G401.6 (cell line): ENCODE measurements at regions not wholly inside any gene's neighbourhood (a gene's known extent, or its start where the extent isn't known, plus 50 kb on each side); places are given as distances from the start of the nearest gene placed in this dataset.

ENCODE experiments used
- FAIRE-seq: peaks from 2 replicates; lab custom pipeline; 2012; peaks lifted over from hg19 to GRCh38; lab: Jason Lieb, UNC

DNA sequence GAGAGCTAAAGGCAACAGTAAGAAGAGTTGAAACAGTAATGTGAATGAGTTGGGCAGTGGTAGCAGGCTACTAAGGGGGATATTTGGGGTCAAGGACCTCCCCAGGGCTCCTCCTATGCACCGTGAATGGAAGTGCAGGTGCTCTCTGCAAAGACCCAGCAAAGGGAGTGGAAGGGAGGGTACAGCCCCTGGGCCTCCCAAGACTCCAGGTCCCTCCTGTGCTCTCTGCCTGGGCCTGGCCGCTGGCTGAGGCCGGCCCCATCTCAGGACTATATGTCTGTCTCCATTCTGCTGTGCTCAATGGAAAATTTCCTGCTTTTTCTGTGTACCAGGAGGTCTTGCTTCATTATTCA, 372.1 kb upstream of the MKI67 start:
- FAIRE-seq: no peak

DNA sequence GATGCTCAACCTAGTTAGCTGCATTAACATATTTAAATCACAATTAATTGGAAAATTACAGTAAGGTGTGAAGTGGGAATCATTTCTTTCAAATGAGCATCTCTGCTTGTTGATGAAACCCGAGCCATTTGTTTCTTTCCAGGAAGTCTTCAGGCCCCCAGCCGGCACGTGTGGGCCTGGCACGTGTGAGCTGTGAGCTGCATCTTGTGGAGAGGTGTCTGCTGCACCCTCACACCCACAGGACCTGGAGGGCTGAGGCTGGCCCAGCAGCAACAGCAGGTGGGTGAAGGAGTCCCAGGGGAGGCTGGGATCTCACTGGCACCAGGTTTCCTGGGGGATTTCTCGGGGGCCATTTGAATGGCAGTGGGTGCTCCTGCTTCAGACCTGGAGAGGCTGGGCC, 372.5 kb upstream of the MKI67 start:
- FAIRE-seq: no peak

DNA sequence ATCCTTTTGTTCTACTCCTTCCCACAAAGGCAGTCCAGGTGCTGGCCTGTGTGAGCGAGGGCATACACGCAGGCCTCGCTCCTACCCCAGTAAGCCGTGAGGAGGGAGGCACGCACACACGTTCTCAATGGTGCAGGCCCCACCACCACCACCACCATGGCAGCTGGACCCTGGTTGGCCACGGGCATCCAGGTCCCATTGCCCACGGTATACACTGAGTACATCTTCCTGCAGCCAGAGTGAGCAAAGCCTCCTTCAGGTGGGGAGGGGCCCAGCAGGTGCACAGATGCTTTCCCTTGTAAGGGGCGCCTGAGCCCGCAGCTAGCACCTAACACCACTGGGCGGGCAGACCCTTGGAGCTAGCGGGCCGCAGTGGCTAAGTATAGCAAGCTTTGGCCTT, 373.3 kb upstream of the MKI67 start:
- FAIRE-seq: no peak

GRCh38 chr10:128499956-128500355, 373.7 kb upstream of the MKI67 start:
- no peak for FAIRE-seq

DNA sequence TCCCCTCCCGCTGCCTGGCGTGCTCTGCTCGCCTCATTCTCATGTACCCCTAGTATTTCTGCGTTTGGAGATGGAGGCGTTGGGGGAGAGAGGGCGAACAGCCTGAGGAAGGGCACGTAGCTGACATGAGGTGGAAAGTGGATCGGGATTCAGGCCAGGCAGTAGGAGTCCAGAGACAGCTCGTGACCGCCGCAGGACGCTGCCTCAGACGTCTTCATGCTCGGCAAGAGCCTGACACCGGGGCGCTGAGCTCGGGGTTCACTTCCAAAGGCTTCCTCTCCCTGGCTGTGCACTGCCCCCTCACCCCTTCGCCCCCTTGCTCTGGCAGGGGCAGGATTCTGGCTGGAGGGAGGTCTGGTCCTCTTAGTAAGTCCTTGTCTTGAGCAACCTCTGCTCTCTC, 374.4 kb upstream of the MKI67 start:
- FAIRE-seq: no peak

GRCh38 chr10:128505346-128505745, 379.1 kb upstream of the MKI67 start:
- no peak for FAIRE-seq

GRCh38 chr10:128506423-128506822, 380.2 kb upstream of the MKI67 start:
- FAIRE-seq: no peak

DNA sequence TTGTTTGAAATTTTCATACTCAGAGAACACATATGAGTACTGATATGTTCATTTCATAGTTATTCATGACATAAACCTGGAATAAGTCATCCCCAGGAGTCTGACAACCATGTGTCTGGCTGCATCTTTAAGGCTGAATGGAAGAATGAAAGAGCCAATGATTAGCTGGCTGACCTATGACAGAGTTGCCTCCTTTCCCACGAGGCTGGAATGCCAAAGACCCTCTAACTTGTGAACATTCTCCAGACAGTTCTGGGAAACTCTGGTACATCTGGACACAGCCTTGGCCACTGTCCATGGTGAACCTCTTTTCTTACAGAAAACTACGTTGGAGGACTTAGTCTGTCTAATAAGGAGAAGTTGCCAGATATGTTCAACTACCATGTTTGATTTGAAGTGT, 380.8 kb upstream of the MKI67 start:
- FAIRE-seq: no peak

- no peak for FAIRE-seq
Measured at GRCh38 chr10:128511284-128511683, 385.1 kb upstream of the MKI67 start.

GRCh38 chr10:128512767-128513166, 386.5 kb upstream of the MKI67 start:
- no peak for FAIRE-seq

DNA sequence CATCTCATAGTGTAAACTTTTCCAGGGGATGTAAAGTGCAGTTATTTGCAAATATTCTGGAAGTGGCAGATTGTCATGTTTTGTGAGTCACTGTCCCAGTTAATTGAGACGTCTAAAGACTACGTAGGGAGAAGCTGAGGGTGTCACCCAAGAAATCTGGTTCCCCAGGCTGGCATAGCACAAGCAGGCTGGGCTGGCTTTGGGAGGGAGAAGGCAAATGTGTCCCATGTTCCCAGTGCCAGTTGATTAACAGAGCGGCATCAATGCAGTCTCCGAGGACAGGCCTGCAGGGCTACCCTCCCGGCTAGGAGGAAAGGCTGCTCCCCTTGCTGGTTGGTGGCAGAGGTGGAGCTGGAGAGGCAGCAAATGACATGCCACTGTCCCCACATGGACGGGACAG, 388.3 kb upstream of the MKI67 start:
- no peak for FAIRE-seq

DNA sequence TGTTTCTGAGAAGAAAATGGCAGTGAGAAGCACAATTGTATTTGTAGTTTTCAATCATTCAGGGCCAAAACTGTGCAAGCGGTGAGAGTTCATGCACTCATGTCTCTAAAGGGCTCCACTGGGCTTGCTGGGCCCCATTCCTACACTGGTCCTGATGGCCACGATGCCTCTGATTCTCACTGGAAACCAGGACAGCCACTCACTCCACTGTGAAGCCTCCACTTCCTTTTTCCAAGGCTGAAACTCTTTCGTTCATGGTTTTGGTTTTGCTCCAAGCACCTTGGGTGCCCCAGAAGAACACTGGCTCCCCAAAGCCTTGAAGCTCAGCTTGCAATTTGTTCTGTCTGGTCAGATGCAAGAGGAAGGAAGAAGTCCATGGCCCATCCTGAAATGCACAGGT, 390.0 kb upstream of the MKI67 start:
- no peak for FAIRE-seq

GRCh38 chr10:128517167-128517566, 390.9 kb upstream of the MKI67 start:
- FAIRE-seq: no peak

DNA sequence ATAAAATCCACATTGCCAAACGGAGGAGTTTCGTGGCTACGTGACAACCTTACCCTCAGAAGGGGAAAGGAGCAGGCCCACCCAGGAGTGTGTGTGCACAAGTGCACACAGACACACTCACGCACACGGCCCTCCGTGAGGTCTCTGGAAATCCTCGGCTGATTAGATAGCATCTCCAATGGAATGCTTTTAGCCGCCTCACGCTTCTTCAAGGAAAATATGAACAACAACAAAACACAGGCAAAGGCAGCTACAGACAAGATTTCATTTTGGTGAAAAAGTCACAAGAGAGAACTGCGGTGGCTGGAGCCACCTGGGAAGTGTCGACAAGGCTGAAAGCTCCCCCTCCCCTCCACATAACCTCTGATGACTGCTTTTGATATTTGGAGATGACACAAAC, 391.8 kb upstream of the MKI67 start:
- FAIRE-seq: no peak

GRCh38 chr10:128519581-128519980, 393.4 kb upstream of the MKI67 start:
- FAIRE-seq: no peak

GRCh38 chr10:128520211-128520815, 394.1 kb upstream of the MKI67 start:
- FAIRE-seq: no peak

DNA sequence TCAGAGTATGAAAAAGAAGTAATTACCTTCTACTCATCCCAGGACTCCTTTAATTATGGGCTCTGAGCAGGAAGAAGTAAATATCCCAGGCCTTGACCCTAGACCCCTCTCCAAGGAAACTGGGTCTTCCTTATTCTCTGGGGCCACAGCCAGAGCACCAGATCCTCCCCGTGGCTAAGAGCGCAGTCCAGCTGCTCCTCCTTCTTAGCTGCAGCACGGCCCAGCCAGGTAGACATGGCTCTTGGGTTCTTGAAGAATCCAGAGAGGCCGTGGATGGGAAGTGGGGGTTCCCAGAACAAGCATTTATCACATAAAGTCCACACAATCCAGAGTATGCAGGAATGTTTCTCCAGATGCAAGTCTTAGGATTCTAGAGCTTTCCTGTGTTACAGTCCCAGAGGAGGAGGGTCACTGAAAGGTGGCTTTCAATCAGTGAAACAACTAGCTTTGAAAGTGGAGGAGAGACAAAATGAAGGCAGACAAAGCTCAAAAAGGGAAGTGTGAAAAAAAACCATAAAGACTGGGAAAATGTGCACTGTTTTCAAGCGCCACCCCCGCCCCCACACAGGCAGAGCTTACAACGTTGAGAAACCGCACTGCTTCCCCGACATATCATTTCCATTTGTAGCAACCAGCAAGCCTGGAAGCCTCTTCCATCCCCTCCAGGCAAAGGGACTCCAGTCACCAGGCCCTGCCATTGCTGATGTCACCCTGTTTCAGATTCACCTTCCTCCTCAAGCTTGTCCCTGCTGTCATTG, 396.5 kb upstream of the MKI67 start:
- no peak for FAIRE-seq

DNA sequence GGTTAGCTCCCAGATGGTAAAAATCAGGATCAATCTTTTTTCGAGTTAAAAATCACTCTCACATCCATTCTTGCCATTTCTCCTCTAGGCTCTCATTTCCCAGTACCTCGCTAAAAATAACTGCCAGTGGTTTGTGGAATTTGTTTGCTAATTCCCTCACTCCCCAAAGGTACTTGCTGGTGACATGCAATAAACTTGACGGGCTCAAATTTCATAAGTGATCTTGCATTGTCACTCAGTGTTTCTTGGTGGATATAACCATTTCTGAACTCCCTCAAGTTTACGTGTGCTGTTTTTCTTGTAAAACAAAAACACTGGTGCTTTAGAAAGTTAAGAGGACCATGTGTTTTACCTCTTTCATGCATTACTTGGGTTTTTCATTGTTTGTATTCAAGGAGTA, 399.2 kb upstream of the MKI67 start:
- FAIRE-seq: no peak

- no peak for FAIRE-seq
Measured at GRCh38 chr10:128525936-128526335, 399.7 kb upstream of the MKI67 start.

DNA sequence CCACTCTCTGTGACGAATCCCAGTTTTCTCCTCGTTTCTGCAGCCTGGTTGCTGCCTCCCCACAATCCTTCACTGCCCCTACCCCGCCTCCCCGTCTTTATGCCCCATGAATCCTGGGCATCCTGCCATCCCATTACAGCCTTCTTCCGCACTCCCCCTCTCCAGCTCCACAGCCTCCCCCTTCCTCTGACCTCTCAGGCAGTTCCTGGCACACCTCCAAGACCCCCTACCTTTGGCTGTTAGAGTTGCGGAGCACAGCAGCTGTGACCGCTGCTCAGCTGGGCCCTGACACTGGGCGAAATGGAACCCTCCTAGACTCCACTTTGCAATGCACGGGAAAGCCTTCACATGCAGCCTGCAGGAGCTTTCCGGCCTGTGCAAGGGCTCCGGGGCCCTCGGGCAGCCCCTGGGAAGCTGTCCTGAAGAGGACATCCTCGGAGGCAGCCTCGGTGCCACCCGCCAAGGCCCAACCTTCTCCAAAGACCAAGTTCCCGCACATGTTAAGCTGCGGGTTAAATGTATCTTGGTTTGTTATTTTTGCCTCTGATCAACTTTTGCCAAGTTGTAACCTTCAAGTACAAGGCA, 400.7 kb upstream of the MKI67 start:
- no peak for FAIRE-seq

DNA sequence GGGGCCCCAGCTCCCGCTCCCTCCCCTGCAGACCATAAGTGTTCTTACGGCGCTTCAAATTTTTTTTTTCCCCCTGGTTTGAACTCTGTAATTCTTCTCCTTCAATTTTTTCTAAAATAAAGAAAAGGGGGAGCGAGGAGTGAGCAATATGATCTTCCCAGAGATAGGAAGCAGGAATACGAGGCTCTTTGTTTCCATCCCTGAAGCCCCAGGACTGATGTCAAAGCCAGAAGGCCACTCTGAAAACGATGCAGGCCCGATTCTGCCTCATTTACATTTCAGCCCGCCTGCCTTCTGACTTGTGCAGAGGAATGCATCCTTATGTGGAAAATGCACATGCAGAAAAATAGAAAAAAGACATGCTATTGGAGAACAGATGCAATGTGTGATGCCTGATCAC, 401.5 kb upstream of the MKI67 start:
- no peak for FAIRE-seq

DNA sequence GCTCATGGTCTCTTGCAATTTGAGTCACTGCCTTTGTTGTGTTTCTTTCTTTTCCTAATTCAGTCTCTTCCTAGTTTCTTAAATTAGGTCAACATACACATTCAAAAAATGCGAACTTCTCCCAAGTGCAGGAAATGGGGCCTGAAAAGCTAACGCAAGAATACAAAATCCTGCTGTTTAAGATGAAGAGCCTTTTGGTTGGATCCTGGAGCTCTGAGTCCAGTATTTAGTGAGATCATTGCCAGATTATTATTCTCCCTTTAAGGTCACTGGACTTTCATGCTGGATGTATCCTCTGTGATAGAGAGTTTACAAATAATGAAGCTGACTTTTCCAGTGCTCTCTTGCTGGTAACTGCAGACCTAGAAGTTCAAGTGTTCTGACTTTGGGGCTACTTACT, 401.9 kb upstream of the MKI67 start:
- no peak for FAIRE-seq

- no peak for FAIRE-seq
Measured at GRCh38 chr10:128528781-128529180, 402.6 kb upstream of the MKI67 start.

DNA sequence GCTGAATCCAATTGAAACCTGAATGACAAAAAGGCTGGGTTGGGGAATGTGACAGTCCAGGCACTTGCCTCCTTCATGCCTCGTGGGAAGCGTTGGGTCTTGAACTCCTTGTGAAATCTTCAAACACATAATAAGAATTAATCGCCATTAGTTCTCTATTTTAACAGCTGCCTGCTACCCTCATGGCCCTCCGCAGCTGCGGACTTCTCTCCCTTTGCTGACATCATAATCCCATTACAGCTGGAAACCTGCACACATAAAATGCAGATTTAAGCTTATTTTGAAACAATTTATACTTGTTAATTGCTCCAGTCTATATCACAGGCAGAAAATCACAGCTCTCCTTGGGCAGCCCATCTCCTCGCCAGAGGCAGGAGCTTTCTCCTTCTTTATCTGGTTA, 403.0 kb upstream of the MKI67 start:
- no peak for FAIRE-seq
